Mesodermal cell (in vitro differentiated cells): ENCODE measurements at regions not wholly inside any gene's neighbourhood (a gene's known extent, or its start where the extent isn't known, plus 50 kb on each side); places are given as distances from the start of the nearest gene placed in this dataset.

ENCODE experiments used
- H3K27ac ChIP-seq: 2 replicates; pipeline ENCODE4 v1.7.0; 2013; ENCODE audit warnings: mild to moderate bottlenecking, low read depth, low read length, moderate library complexity; ENCODE audit not compliant: severe bottlenecking
- H3K36me3 ChIP-seq: 2 replicates; pipeline ENCODE4 v1.7.1; 2013; ENCODE audit warnings: mild to moderate bottlenecking, low read length, moderate library complexity; ENCODE audit not compliant: control insufficient read depth, insufficient read depth
- H3K4me1 ChIP-seq: one replicate; pipeline ENCODE4 v1.7.1; 2013; ENCODE audit warnings: mild to moderate bottlenecking, low read length; ENCODE audit not compliant: insufficient read depth, control insufficient read depth, poor library complexity, severe bottlenecking
- H3K4me3 ChIP-seq: 2 replicates; pipeline ENCODE4 v1.7.0; 2013; ENCODE audit warnings: low read length, control low read depth, mild to moderate bottlenecking; ENCODE audit not compliant: insufficient read depth, poor library complexity, severe bottlenecking; ENCODE audit errors: extremely low read depth
- H3K9me3 ChIP-seq: 2 replicates; pipeline ENCODE4 v1.7.1; 2013; ENCODE audit warnings: mild to moderate bottlenecking, low read length, moderate library complexity; ENCODE audit not compliant: control insufficient read depth
- WGBS, 2 experiments: methylation state at CpG; one replicate each; pipeline ENCODE4 v1.1.5; 2013; ENCODE audit warnings: missing lambda C conversion rate in 2 of 2; ENCODE audit not compliant: insufficient coverage in 2 of 2; 5-methylcytosine and 5-hydroxymethylcytosine counted together

DNA sequence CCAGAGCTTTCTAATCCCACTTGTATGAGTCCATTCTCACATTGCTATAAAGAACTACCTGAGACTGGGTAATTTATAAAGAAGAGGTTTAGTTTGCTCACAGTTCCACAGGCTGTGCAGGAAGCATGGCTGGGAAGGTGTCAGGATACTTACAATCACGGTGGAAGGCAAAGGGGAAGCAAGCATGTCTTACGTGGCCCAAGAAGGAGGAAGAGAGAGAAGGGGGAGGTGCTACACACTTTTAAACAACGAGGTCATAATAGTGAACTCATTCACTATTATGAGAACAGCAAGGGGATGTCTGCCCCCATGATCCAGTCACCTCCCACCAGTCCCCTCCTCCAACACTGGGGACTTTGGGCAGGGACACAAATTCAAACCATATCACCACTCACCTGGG lies 67.8 kb downstream of the TTC32 start:
- peaks cover 3% of the 10 kb centered on the region for H3K4me1 ChIP-seq
- H3K27ac ChIP-seq = no peak overlapping the region
- WGBS, 2 experiments = 74 to 86% methylated on average over 1 to 2 of the region's 3 CpGs
- no peaks in the 10 kb centered on the region for H3K9me3 ChIP-seq
- H3K4me3 ChIP-seq = no peak overlapping the region
- H3K36me3 ChIP-seq = no peaks in the 10 kb centered on the region

DNA sequence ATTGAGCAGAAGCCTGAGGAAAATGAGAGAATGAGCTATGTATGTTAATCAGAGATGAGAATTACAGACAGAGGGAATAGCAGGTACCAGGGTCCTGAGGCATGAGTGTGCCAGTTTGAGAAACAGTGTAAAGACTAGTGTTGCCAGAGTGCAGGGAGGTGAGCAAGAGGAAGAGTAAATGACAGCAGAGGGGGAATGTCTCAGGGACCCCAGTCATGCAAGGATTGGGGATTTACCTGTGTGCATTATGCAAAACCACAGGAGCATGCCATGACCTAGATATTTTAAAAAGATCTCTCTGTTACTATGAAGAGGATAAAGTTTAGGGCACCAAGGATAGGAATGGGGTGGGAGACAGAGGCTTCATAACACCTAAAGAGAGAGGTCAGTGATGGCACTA lies 72.1 kb downstream of the TTC32 start:
- H3K36me3 ChIP-seq = no peaks in the 10 kb centered on the region
- H3K4me3 ChIP-seq = no peak overlapping the region
- no peaks in the 10 kb centered on the region for H3K9me3 ChIP-seq
- no peak overlapping the region for H3K27ac ChIP-seq
- no peaks in the 10 kb centered on the region for H3K4me1 ChIP-seq

DNA sequence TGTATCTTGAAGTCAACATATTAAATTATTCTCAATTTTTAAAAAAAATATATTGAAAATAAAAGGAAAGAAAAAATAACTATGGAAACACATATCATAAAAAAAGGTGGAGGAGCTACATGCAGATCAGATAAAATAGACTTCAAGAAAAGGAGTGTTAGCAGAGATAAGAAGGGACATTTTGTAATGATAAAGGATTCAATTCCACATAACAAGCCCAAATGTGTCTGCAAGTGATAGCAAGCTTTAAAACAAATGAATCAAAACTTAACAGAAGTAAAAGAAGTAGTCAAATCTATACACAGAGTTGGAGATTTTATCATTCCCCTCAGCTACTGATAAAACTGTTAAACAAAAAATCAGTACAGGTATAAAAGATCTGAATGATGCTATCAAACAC lies 74.9 kb downstream of the TTC32 start:
- H3K27ac ChIP-seq = no peak overlapping the region
- H3K36me3 ChIP-seq = no peaks in the 10 kb centered on the region
- H3K4me3 ChIP-seq = no peak overlapping the region
- H3K9me3 ChIP-seq = no peaks in the 10 kb centered on the region
- H3K4me1 ChIP-seq = no peaks in the 10 kb centered on the region

DNA sequence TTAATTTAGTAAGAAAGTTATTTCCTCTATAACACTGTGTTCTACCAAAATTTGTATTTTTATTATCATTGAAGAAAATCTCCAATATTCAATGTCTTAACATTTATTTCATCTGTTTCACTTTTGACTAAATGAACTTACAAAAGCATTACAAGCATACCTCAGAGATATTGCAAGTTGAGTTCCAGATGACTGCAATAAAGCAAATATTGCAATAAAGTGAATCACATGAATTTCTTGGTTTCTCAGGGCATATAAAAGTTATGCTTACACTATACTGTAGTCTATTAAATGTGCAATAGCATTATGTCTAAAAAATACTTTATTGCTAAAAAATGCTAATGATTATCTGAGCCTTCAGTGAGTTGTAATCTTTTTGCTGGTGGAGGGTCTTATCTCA lies 78.3 kb downstream of the TTC32 start:
- no peaks in the 10 kb centered on the region for H3K36me3 ChIP-seq
- no peak overlapping the region for H3K4me3 ChIP-seq
- no peak overlapping the region for H3K27ac ChIP-seq
- no peaks in the 10 kb centered on the region for H3K9me3 ChIP-seq
- no peaks in the 10 kb centered on the region for H3K4me1 ChIP-seq

DNA sequence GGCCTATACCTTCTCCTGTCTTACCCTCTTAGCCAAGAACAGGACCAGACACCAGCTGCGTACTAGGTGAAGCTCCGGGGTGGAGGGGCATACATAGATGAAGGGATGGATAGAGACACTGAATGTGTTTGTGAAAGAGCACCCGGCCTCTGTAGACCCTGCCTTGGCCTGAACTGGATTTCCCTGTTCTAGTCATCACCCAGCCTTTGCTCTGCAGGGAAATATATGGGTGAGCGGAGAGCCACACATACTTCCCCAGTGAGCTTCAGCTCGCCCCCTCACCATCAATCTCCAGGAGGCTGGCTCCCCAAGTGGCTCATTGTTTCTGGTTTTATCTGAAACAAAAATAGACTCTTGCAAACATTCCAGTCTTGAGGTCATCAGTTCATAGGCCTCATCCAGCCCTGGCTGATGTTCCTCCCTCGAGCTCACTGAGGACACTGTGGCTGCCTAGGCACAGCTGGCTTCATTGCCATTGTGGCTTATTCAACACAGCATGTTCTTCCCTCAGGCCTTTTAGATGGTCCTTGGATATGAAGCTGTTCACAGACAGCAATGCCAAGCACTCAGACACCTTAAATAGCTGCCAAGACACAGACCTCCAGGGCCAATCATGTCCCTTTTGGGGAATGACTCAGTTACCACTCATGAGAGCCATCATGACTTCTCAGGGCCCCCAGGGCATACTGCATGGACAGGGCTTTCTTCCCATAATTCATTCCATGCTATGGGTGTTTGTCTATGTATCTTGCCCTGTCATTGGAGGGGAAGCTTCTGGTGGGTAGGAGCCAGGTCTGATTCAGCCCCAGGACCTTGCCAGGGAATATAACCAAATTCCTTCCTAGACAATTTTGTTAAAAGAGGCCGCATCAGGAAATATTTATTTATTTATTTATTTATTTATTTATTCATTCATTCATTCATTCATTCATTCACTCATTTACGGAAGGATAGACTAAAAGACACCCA lies 82.4 kb downstream of the TTC32 start:
- H3K9me3 ChIP-seq = no peaks in the 10 kb centered on the region
- no peaks in the 10 kb centered on the region for H3K4me1 ChIP-seq
- H3K4me3 ChIP-seq = no peak overlapping the region
- H3K27ac ChIP-seq = no peak overlapping the region
- 86 to 91% methylated on average over 4 of the region's 8 CpGs for WGBS, 2 experiments
- no peaks in the 10 kb centered on the region for H3K36me3 ChIP-seq

DNA sequence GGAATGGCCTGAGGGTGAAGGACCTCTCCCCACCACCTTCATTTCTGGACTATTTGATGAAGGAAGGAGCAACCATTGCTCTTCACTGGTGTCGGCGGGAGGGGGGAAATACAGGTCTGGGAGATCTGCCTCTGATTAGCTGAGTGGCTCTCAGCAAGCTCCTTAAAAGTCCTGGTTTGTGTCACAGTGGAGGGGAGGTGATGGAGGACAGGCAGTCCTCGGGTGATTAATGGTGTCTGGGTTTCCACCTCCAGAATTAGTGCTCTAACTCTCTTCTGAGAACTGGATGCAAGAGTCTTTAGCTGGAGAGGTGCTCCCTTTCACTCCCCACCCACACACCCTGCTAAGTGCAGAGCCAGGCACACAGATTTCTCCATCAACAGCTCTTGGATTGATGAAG lies 83.2 kb downstream of the TTC32 start:
- 95 to 100% methylated on average over 2 of the region's 3 CpGs for WGBS, 2 experiments
- H3K4me1 ChIP-seq = no peaks in the 10 kb centered on the region
- H3K9me3 ChIP-seq = no peaks in the 10 kb centered on the region
- no peak overlapping the region for H3K4me3 ChIP-seq
- H3K27ac ChIP-seq = no peak overlapping the region
- H3K36me3 ChIP-seq = no peaks in the 10 kb centered on the region

DNA sequence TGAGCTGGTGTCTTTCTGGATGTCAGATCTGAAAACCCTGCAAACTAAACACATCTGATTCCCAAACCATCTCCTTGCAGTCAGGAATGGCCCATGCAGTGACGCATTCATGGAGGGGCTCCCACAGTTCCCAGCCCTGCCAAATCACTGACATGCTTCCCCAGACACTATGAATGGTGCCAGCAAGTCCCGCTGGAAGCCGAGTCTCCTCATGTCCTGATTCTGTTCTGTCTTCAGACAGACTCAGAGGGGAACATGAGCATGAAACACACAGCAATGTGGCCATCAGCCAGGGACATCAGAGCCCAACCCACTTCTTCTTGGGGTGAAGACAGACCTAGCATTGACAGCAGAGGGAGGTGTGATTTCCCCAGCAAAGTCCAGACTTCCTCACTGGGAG lies 83.7 kb downstream of the TTC32 start:
- Histone ChIP-seq H3K4me3 (no peak overlapping the region), H3K36me3 (no peaks in the 10 kb centered on the region), H3K27ac (no peak overlapping the region), H3K9me3 (no peaks in the 10 kb centered on the region), H3K4me1 (no peaks in the 10 kb centered on the region)
- 82 to 93% methylated on average over 3 of the region's 3 CpGs for WGBS, 2 experiments

DNA sequence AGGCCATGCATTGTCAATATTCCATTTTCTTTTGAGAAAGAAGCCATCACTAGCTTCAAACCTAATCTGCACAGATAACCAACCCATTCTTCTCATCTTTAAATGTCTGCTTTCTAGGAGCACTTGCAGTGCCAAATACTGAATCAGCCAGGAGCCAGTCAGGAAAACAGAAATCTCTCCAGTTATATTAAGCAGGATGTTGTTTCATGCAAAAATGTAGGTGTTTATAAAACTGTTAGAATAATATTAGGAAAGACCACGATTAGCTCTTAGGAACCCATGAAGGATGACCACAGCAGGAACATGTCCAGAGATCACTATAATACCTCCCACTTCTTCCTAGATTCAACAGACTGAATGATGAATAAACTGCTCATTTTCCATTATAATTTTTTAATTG lies 86.0 kb downstream of the TTC32 start:
- H3K27ac ChIP-seq = no peak overlapping the region
- H3K36me3 ChIP-seq = no peaks in the 10 kb centered on the region
- H3K9me3 ChIP-seq = no peaks in the 10 kb centered on the region
- WGBS, 2 experiments = no CpG with 5 or more reads among the region's 1 CpG
- no peaks in the 10 kb centered on the region for H3K4me1 ChIP-seq
- no peak overlapping the region for H3K4me3 ChIP-seq

DNA sequence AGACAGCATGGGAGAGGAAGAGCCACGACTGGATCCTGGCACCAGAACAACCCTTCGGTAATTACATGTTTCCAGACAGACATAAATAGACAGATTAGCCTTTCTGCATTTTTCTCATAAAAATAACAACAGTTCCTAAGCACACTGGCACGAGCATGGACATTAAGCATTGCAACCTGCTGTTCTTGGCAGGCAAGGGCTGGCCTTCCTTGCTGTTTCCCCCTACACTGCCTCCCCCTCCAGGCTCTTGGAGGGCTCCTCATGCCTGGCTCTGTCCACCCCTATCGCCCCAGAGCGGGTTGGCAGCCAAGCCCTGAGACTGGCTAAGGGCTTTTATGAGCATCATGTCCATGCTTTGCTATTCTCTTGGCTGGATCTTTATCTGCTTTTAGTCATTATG lies 89.6 kb downstream of the TTC32 start:
- 66 to 83% methylated on average over 3 to 5 of the region's 5 CpGs for WGBS, 2 experiments
- Histone ChIP-seq H3K4me3 (no peak overlapping the region), H3K9me3 (no peaks in the 10 kb centered on the region), H3K36me3 (no peaks in the 10 kb centered on the region), H3K27ac (no peak overlapping the region), H3K4me1 (no peaks in the 10 kb centered on the region)

DNA sequence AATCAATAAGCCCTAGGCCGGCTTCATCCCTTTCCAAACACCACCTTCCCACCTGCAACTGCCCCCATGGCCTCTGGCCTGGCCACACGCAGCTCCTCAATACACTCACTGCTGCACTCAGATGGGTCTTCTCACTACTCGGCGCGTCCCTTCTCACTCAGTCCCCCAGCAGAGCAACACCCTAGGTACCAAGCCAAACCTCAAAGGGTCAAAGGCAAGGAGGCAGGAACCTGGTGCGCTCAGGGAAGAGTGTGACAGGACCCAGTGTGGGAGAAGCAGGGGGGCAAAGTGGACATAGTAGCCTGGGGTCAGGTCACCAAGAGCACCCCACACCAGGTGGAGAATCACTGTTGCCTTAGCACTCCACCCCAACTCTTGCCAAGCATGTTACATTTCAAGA lies 90.6 kb downstream of the TTC32 start:
- H3K27ac ChIP-seq = no peak overlapping the region
- no peaks in the 10 kb centered on the region for H3K9me3 ChIP-seq
- 76 to 93% methylated on average over 4 to 5 of the region's 6 CpGs for WGBS, 2 experiments
- no peaks in the 10 kb centered on the region for H3K4me1 ChIP-seq
- H3K4me3 ChIP-seq = no peak overlapping the region
- H3K36me3 ChIP-seq = no peaks in the 10 kb centered on the region

DNA sequence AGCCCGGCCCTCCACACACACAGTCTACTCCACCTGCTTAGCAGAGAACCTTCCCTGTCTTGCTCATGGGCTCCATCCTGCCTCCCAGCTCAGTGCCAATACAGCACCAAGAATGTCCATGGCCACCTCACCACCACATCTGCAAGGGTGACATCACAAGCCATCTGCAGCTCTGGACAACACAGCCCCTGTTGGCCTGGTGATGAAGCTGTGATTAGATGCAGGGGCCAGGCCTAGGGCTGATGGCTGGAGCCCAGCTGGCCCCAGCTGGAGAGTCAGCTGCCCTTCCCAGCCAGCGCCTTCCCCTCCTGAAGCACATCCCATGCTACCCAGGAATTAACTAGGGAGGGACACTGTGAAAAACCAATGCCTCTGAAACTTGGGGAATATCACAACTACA lies 91.1 kb downstream of the TTC32 start:
- Histone ChIP-seq H3K9me3 (no peaks in the 10 kb centered on the region), H3K36me3 (no peaks in the 10 kb centered on the region), H3K27ac (no peak overlapping the region), H3K4me3 (no peak overlapping the region), H3K4me1 (no peaks in the 10 kb centered on the region)
- WGBS, 2 experiments = 95% methylated on average over 2 of the region's 2 CpGs; no CpG with 5 or more reads in 1 of the 2 experiments
